T-helper 1 cell treated with Interleukin-12 subunit alpha and Interleukin-12 subunit beta and Interleukin-4 antibody, amounts not matched to agents 30 μg/mL and 1 μg/mL, for 36 hours (primary cell): ENCODE measurements at regions not wholly inside any gene's neighbourhood (a gene's known extent, or its start where the extent isn't known, plus 50 kb on each side); places are given as distances from the start of the nearest gene placed in this dataset.
"Not testable (repeated sequence)": the region's sequence is repeated elsewhere in the genome, so short reads cannot be mapped to it uniquely, and the experiment has no call there.

Experiments
- H3K27ac Mint-ChIP-seq: one replicate; pipeline ENCODE4 v1.8.0; 2021; ENCODE audit warnings: mild to moderate bottlenecking, mixed read lengths
- H3K27me3 Mint-ChIP-seq: one replicate; pipeline ENCODE4 v1.8.0; 2021; ENCODE audit warnings: low read depth, mixed read lengths
- H3K36me3 Mint-ChIP-seq: one replicate; pipeline ENCODE4 v1.8.0; 2021; ENCODE audit warnings: low read depth, mixed read lengths
- H3K4me1 Mint-ChIP-seq: one replicate; pipeline ENCODE4 v1.8.0; 2021; ENCODE audit warnings: low read depth, mixed read lengths
- H3K4me3 Mint-ChIP-seq: one replicate; pipeline ENCODE4 v1.8.0; 2021; ENCODE audit warnings: mild to moderate bottlenecking, moderate library complexity, mixed read lengths
- H3K9me3 Mint-ChIP-seq: one replicate; pipeline ENCODE4 v1.8.0; 2021; ENCODE audit warnings: mixed read lengths

GRCh38 chr7:9719721-9720120 is 1254.0 kb upstream of the PHF14 start:
- Mint-ChIP-seq H3K4me3 (no peak overlapping the region), H3K36me3 (no peaks in the 10 kb centered on the region), H3K27ac (no peak overlapping the region), H3K9me3 (peaks cover 13% of the 10 kb centered on the region), H3K4me1 (no peaks in the 10 kb centered on the region), H3K27me3 (no peaks in the 10 kb centered on the region)

GRCh38 chr7:9725940-9726663 is 1247.6 kb upstream of the PHF14 start:
- not testable (repeated sequence) for H3K4me3 Mint-ChIP-seq, H3K27ac Mint-ChIP-seq, H3K36me3 Mint-ChIP-seq, H3K9me3 Mint-ChIP-seq, H3K4me1 Mint-ChIP-seq, H3K27me3 Mint-ChIP-seq

DNA sequence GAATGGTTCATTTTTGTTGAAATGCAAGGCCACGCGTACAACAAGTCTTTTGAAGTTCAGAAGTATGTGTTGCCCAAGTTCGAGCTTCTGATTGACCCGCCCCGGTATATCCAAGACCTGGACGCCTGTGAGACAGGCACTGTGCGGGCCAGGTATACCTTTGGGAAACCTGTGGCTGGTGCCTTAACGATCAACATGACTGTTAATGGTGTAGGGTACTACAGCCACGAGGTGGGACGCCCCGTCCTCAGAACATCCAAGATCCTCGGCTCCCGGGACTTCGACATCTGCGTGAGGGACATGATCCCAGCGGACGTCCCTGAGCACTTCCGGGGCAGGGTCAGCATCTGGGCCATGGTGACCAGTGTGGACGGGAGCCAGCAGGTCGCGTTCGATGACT is 1246.9 kb upstream of the PHF14 start:
- not testable (repeated sequence) for H3K36me3 Mint-ChIP-seq, H3K4me3 Mint-ChIP-seq, H3K27me3 Mint-ChIP-seq, H3K9me3 Mint-ChIP-seq, H3K4me1 Mint-ChIP-seq, H3K27ac Mint-ChIP-seq

- H3K27ac Mint-ChIP-seq, H3K4me3 Mint-ChIP-seq, H3K27me3 Mint-ChIP-seq, H3K4me1 Mint-ChIP-seq, H3K36me3 Mint-ChIP-seq, H3K9me3 Mint-ChIP-seq: not testable (repeated sequence)
These were observed 1246.2 kb upstream of the PHF14 start for GRCh38 chr7:9727467-9727869.

- not testable (repeated sequence) for H3K27me3 Mint-ChIP-seq, H3K9me3 Mint-ChIP-seq, H3K4me1 Mint-ChIP-seq, H3K36me3 Mint-ChIP-seq, H3K4me3 Mint-ChIP-seq, H3K27ac Mint-ChIP-seq
These were observed 1245.5 kb upstream of the PHF14 start for GRCh38 chr7:9728014-9728657.

GRCh38 chr7:9752033-9752432 is 1221.6 kb upstream of the PHF14 start:
- Mint-ChIP-seq H3K27me3 (no peaks in the 10 kb centered on the region), H3K36me3 (no peaks in the 10 kb centered on the region), H3K9me3 (peaks cover 23% of the 10 kb centered on the region), H3K4me3 (no peak overlapping the region), H3K4me1 (no peaks in the 10 kb centered on the region), H3K27ac (no peak overlapping the region)

DNA sequence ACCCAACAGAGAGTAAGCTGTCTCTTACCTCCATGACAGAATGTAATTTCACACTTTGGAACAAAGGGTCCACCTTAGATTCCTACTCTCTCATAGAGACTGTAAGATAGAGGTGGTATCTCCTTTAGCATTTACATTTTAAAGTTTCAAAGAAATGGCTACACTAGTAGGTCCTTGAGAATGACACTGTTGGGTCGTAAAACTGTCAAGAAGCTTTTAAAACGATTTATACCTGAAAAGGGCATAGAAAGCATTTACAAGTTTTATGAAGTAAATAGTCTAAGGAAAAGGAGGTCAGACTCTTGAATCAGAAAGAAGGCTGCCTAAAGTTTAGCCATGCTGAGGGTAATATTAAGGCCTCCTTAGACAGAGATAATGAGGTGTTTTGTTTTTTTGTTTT is 1212.4 kb upstream of the PHF14 start:
- no peak overlapping the region for H3K27ac Mint-ChIP-seq
- no peaks in the 10 kb centered on the region for H3K9me3 Mint-ChIP-seq

DNA sequence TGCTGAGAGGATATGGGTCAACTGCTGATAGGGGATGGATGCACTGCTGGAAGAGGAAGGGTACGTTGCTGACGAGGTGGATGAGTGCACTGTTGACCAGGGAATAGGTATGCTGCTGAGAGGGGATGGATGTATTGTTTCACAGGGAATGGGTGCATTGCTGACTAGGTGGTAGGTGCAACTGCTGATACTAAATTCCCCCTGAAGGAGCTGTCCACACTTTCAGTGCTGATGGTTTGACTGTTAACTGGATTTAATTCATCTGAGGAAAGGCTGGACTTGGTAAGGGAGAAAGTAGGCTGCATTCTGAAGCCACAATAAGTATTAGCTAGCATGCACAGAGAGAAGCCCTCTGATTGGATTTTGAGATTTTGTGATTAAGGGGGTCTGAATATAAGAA is 1196.8 kb upstream of the PHF14 start:
- peaks cover 27% of the 10 kb centered on the region for H3K9me3 Mint-ChIP-seq
- no peak overlapping the region for H3K4me3 Mint-ChIP-seq
- H3K36me3 Mint-ChIP-seq: no peaks in the 10 kb centered on the region
- no peak overlapping the region for H3K27ac Mint-ChIP-seq
- no peaks in the 10 kb centered on the region for H3K27me3 Mint-ChIP-seq
- H3K4me1 Mint-ChIP-seq: no peaks in the 10 kb centered on the region

More for the DNA sequence above, 1212.4 kb upstream of the PHF14 start:
- H3K36me3 Mint-ChIP-seq: no peaks in the 10 kb centered on the region
- no peak overlapping the region for H3K4me3 Mint-ChIP-seq
- H3K4me1 Mint-ChIP-seq: no peaks in the 10 kb centered on the region
- no peaks in the 10 kb centered on the region for H3K27me3 Mint-ChIP-seq

- Mint-ChIP-seq H3K4me3 (no peak overlapping the region), H3K27me3 (no peaks in the 10 kb centered on the region), H3K36me3 (no peaks in the 10 kb centered on the region), H3K4me1 (no peaks in the 10 kb centered on the region), H3K9me3 (peaks cover 29% of the 10 kb centered on the region), H3K27ac (no peak overlapping the region)
These were observed 1195.3 kb upstream of the PHF14 start for GRCh38 chr7:9778367-9778766.

- Mint-ChIP-seq H3K4me3 (no peak overlapping the region), H3K36me3 (no peaks in the 10 kb centered on the region), H3K9me3 (peaks cover 20% of the 10 kb centered on the region), H3K27me3 (no peaks in the 10 kb centered on the region), H3K4me1 (no peaks in the 10 kb centered on the region), H3K27ac (no peak overlapping the region)
These were observed 1192.0 kb upstream of the PHF14 start for GRCh38 chr7:9781710-9782109.

GRCh38 chr7:9782275-9782674 is 1191.4 kb upstream of the PHF14 start:
- Mint-ChIP-seq H3K4me1 (no peaks in the 10 kb centered on the region), H3K27me3 (no peaks in the 10 kb centered on the region), H3K9me3 (peaks cover 15% of the 10 kb centered on the region), H3K4me3 (no peak overlapping the region), H3K36me3 (no peaks in the 10 kb centered on the region), H3K27ac (no peak overlapping the region)

DNA sequence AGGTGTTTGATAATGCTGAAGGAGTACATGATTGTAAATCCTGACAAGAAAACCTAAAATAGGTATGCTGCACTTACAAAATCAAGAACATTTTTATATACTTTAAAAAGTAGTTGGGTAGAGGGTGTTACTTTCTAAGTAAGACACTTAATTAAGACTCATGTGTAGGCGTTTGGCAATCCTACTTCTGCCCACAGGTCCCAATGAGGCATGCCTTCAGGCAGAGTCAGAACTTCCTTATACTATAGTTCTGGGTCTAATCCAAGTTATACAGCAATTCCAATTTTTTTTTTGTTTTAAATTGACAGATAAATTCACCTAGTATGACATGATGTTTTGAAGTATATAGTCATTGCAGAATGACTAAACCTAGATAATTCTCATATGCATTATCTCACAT is 1188.5 kb upstream of the PHF14 start:
- Mint-ChIP-seq H3K4me3 (no peak overlapping the region), H3K27me3 (no peaks in the 10 kb centered on the region), H3K36me3 (no peaks in the 10 kb centered on the region), H3K27ac (no peak overlapping the region), H3K9me3 (peaks cover 13% of the 10 kb centered on the region), H3K4me1 (no peaks in the 10 kb centered on the region)

- H3K27me3 Mint-ChIP-seq: no peaks in the 10 kb centered on the region
- H3K4me3 Mint-ChIP-seq: no peak overlapping the region
- H3K9me3 Mint-ChIP-seq: peaks cover 12% of the 10 kb centered on the region
- H3K27ac Mint-ChIP-seq: no peak overlapping the region
- H3K4me1 Mint-ChIP-seq: no peaks in the 10 kb centered on the region
- no peaks in the 10 kb centered on the region for H3K36me3 Mint-ChIP-seq
These were observed 1177.4 kb upstream of the PHF14 start for GRCh38 chr7:9796241-9796640.

DNA sequence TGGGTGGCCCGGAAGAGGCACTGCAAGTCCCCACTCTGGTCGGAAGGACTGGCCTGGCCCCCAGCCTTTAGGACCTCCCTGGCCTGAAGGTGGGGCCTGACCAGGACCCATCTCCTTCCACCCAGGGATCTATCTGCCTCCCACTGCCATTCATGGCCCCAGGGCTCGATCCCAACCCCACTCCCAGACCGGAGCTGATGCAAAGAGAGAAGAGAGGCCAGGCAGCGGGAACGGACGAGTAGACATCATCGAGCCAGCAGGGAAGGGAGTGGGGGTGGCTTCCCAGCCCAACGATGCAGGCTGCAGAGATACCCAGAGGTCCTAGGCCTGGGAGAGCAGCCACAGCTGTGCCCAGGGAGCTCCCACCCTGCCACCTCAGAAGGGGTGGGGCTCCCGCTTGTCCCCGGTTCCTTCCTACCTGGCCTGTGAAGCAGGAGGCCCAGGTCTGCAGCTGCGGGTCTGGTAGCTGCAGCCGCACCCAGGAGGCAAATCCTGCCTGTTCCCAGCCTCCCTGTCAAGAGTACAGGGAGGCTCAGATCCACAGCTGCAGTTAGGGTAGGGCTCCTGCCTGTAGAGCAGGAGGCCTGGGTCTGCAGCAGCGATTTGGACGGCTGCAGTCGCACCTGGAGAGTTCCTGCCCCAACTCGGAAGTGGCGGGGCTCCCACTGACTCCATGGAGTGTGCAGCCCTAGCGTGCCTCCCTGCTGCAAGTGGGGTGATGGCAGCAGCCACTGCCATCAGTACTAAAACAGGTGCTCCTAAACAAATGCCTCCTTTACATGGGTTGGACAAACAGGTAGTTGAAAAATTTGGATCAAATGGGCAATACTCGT is 1151.0 kb upstream of the PHF14 start:
- H3K27ac Mint-ChIP-seq: no peak overlapping the region
- no peak overlapping the region for H3K4me3 Mint-ChIP-seq
- H3K9me3 Mint-ChIP-seq: peaks cover 26% of the 10 kb centered on the region
- H3K27me3 Mint-ChIP-seq: no peaks in the 10 kb centered on the region
- H3K36me3 Mint-ChIP-seq: no peaks in the 10 kb centered on the region
- no peaks in the 10 kb centered on the region for H3K4me1 Mint-ChIP-seq

DNA sequence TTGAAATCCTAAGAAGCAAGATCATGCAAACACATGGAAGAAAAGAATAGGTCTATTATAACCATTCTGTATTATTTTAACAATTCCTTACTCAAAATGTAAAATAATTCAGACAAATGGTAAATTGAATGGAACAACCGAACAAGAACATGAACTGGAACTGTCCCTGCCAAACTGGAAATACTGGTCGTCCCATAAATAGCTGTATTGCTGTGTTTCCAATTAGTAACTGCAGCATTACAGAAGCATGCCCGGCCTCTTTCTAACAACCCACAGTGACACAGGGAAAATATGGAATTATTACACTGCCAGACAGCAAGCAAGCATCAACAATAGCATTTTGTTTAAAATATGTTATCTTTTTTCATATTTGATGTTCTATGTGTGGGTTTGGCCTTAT is 1138.5 kb upstream of the PHF14 start:
- no peak overlapping the region for H3K27ac Mint-ChIP-seq
- no peak overlapping the region for H3K4me3 Mint-ChIP-seq
- no peaks in the 10 kb centered on the region for H3K4me1 Mint-ChIP-seq
- H3K36me3 Mint-ChIP-seq: no peaks in the 10 kb centered on the region
- no peaks in the 10 kb centered on the region for H3K27me3 Mint-ChIP-seq
- peaks cover 5% of the 10 kb centered on the region for H3K9me3 Mint-ChIP-seq
